BE2C (cell line): ENCODE measurements at regions not wholly inside any gene's neighbourhood (a gene's known extent, or its start where the extent isn't known, plus 50 kb on each side); places are given as distances from the start of the nearest gene placed in this dataset.

Experiments used
- DNase-seq: peaks from one replicate; pipeline ENCODE4 v3.0.0-alpha.2; 2020
- H3K27me3 ChIP-seq: fragments of 250-450 bp; sonication (Bioruptor Pico); 2 replicates; pipeline ENCODE4 v1.5.1; 2020; ENCODE audit warnings: mild to moderate bottlenecking
- H3K36me3 ChIP-seq: fragments of 250-450 bp; sonication (Bioruptor Pico); 2 replicates; pipeline ENCODE4 v1.5.1; 2020; ENCODE audit warnings: mild to moderate bottlenecking
- H3K4me1 ChIP-seq: fragments of 250-450 bp; sonication (Bioruptor Pico); 2 replicates; pipeline ENCODE4 v1.5.1; 2020
- H3K4me3 ChIP-seq: 2 replicates; pipeline ENCODE4 v1.5.1; 2011; ENCODE audit warnings: low read depth, low read length
- H3K9me3 ChIP-seq: fragments of 250-450 bp; sonication (Bioruptor Pico); 2 replicates; pipeline ENCODE4 v1.5.1; 2020
- CTCF ChIP-seq: IDR thresholded peaks from 2 replicates; pipeline ENCODE4 v1.5.1; 2012; ENCODE audit warnings: mild to moderate bottlenecking, low read depth, low read length

- no peak for TF ChIP-seq CTCF
- Histone ChIP-seq H3K4me1 (no peaks in the 10 kb centered on the region), H3K27me3 (no peaks in the 10 kb centered on the region), H3K36me3 (no peaks in the 10 kb centered on the region), H3K4me3 (no peak overlapping the region), H3K9me3 (no peaks in the 10 kb centered on the region)
- no peak for DNase-seq
Observed at GRCh38 chr20:6665621-6666355, 101.7 kb upstream of the BMP2 start.

GRCh38 chr20:6665161-6665560, 102.3 kb upstream of the BMP2 start:
- no peaks in the 10 kb centered on the region for H3K27me3 ChIP-seq
- no peaks in the 10 kb centered on the region for H3K4me1 ChIP-seq
- no peak for DNase-seq
- no peak overlapping the region for H3K4me3 ChIP-seq
- TF ChIP-seq CTCF, result no peak
- no peaks in the 10 kb centered on the region for H3K36me3 ChIP-seq
- H3K9me3 ChIP-seq, result no peaks in the 10 kb centered on the region

- H3K36me3 ChIP-seq, result no peaks in the 10 kb centered on the region
- DNase-seq, result no peak
- H3K9me3 ChIP-seq, result no peaks in the 10 kb centered on the region
- H3K27me3 ChIP-seq, result no peaks in the 10 kb centered on the region
- H3K4me3 ChIP-seq, result no peak overlapping the region
- no peak for TF ChIP-seq CTCF
- no peaks in the 10 kb centered on the region for H3K4me1 ChIP-seq
Observed at GRCh38 chr20:6664574-6664973, 102.9 kb upstream of the BMP2 start.

GRCh38 chr20:6663751-6664388, 103.6 kb upstream of the BMP2 start:
- no peaks in the 10 kb centered on the region for H3K36me3 ChIP-seq
- DNase-seq, result no peak
- TF ChIP-seq CTCF, result no peak
- H3K9me3 ChIP-seq, result no peaks in the 10 kb centered on the region
- no peaks in the 10 kb centered on the region for H3K27me3 ChIP-seq
- H3K4me3 ChIP-seq, result no peak overlapping the region
- no peaks in the 10 kb centered on the region for H3K4me1 ChIP-seq

- no peak for DNase-seq
- Histone ChIP-seq H3K4me1 (no peaks in the 10 kb centered on the region), H3K4me3 (no peak overlapping the region), H3K36me3 (no peaks in the 10 kb centered on the region), H3K27me3 (no peaks in the 10 kb centered on the region), H3K9me3 (no peaks in the 10 kb centered on the region)
- TF ChIP-seq CTCF, result no peak
Observed at GRCh38 chr20:6663104-6663503, 104.4 kb upstream of the BMP2 start.

GRCh38 chr20:6662309-6662708, 105.2 kb upstream of the BMP2 start:
- Histone ChIP-seq H3K27me3 (no peaks in the 10 kb centered on the region), H3K9me3 (no peaks in the 10 kb centered on the region), H3K4me1 (no peaks in the 10 kb centered on the region), H3K36me3 (no peaks in the 10 kb centered on the region), H3K4me3 (no peak overlapping the region)
- no peak for DNase-seq
- no peak for TF ChIP-seq CTCF
